Activated CD4-positive, alpha-beta T cell treated with anti-CD3 and anti-CD28 coated beads, Interleukin-2, amount 10 ng/mL, durations not matched to agents 24 days and 14 days (primary cell): ENCODE measurements at regions not wholly inside any gene's neighbourhood (a gene's known extent, or its start where the extent isn't known, plus 50 kb on each side); places are given as distances from the start of the nearest gene placed in this dataset.

Experiments used
- DNase-seq: peaks from one replicate; pipeline ENCODE4 v3.0.0; 2022
- H3K27ac Mint-ChIP-seq: one replicate; pipeline ENCODE4 v1.8.0; 2022; ENCODE audit warnings: mild to moderate bottlenecking, mixed read lengths
- H3K27me3 Mint-ChIP-seq: one replicate; pipeline ENCODE4 v1.8.0; 2022; ENCODE audit warnings: mixed read lengths
- H3K36me3 Mint-ChIP-seq: one replicate; pipeline ENCODE4 v1.8.0; 2022; ENCODE audit warnings: low read depth, mild to moderate bottlenecking, mixed read lengths
- H3K4me1 Mint-ChIP-seq: one replicate; pipeline ENCODE4 v1.8.0; 2021; ENCODE audit warnings: mixed read lengths
- H3K4me3 Mint-ChIP-seq: one replicate; pipeline ENCODE4 v1.8.0; 2022; ENCODE audit warnings: mild to moderate bottlenecking, moderate library complexity, mixed read lengths
- H3K9me3 Mint-ChIP-seq: one replicate; pipeline ENCODE4 v1.8.0; 2021; ENCODE audit warnings: mixed read lengths
- intact Hi-C: fragments of 100-400 bp; cut with micrococcal nuclease; formaldehyde crosslinking; loops from one replicate; pipeline ENCODE4 v1.15.1; 2023

DNA sequence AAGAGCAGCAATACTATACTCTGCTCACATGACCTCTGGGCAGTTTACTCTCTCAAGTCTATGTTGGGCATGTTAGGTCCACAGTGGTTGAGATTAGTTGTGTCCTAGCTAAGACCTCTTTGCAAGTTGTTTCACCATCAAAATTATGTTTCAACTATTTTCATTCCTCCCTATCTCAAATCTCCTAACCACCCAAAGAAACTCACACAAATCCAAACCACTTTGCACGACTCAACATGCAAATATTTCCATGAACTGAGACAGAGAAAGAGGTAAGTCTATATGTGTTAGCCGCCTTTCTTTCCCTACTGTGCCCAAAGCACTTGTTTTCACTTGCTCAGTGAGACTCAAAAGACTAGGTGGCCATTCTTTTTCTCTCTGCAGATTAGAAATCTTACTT lies 546.8 kb downstream of the TNS1 start:
- H3K27ac Mint-ChIP-seq: no peak overlapping the region
- no peak for DNase-seq
- no peak overlapping the region for H3K4me3 Mint-ChIP-seq
- no peaks in the 10 kb centered on the region for H3K36me3 Mint-ChIP-seq
- intact Hi-C loops: no loop called here
- no peaks in the 10 kb centered on the region for H3K9me3 Mint-ChIP-seq
- H3K27me3 Mint-ChIP-seq: peaks cover 1% of the 10 kb centered on the region
- no peaks in the 10 kb centered on the region for H3K4me1 Mint-ChIP-seq

DNA sequence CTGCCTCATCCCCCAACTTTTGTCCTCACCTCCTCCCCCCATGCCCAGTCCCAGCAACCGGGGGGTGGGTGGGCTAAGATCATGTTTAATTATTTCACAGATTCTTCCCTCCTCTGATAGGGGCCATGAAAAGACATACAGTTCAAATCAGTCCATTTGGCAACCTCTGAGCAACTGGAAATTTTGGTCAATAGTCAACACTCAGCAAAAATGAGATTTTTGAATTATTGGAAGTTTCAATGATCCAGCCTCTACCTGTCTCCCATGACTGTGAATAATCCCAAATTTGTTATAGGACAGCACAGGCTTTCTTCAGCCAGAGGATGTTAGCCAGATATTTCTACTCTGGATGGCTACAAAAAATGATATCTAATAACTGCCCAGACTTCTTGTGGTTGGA lies 549.9 kb downstream of the TNS1 start:
- Mint-ChIP-seq H3K9me3 (no peaks in the 10 kb centered on the region), H3K27me3 (peaks cover 1% of the 10 kb centered on the region), H3K27ac (no peak overlapping the region), H3K36me3 (no peaks in the 10 kb centered on the region), H3K4me1 (no peaks in the 10 kb centered on the region), H3K4me3 (no peak overlapping the region)
- intact Hi-C loops: no loop called here
- no peak for DNase-seq

DNA sequence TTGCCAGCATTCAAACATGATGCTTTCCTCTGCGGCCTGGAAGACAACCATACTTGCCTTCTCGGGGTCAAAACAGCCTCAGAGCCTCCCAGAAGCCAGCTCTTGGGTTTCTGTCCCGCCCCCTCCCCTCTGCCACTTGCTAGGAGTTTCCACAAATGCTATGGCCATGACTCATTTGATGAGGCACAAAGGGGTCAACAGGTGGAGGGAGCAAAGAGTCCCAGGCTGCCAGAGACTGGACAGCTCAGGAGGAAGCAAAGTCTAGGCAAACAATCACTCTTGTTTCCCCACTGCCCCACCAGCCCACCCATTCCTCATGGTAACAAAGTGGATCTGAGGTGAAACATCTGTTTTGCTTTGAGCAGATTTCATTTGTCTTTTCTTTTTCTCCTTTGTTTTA lies 551.1 kb downstream of the TNS1 start:
- Mint-ChIP-seq H3K4me1 (no peaks in the 10 kb centered on the region), H3K27me3 (peaks cover 1% of the 10 kb centered on the region), H3K27ac (no peak overlapping the region), H3K9me3 (no peaks in the 10 kb centered on the region), H3K36me3 (no peaks in the 10 kb centered on the region), H3K4me3 (no peak overlapping the region)
- intact Hi-C loops: no loop called here
- no peak for DNase-seq

DNA sequence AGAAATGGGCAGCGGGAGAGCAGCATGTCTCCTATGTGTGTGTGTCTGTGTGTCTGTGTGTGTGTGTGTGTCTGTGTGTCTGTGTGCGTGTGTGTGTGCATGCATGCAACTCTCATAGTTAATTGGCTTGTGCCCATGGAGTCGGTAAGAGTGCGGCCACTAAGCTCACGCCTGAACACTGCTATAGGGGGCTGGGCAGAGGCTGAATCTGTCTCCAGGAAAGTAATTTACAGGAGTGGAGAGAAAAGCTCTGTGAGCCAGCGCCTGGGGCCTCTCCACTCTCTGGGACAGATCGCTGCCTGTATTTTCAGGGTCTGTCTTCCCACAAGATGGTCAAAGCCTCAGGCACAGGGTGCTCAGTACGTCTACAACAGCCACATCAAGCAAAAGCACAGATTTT lies 553.4 kb downstream of the TNS1 start:
- no peak for DNase-seq
- H3K27ac Mint-ChIP-seq: no peak overlapping the region
- H3K36me3 Mint-ChIP-seq: no peaks in the 10 kb centered on the region
- H3K9me3 Mint-ChIP-seq: no peaks in the 10 kb centered on the region
- no peaks in the 10 kb centered on the region for H3K4me1 Mint-ChIP-seq
- H3K27me3 Mint-ChIP-seq: no peaks in the 10 kb centered on the region
- H3K4me3 Mint-ChIP-seq: no peak overlapping the region
- intact Hi-C loops: no loop called here

DNA sequence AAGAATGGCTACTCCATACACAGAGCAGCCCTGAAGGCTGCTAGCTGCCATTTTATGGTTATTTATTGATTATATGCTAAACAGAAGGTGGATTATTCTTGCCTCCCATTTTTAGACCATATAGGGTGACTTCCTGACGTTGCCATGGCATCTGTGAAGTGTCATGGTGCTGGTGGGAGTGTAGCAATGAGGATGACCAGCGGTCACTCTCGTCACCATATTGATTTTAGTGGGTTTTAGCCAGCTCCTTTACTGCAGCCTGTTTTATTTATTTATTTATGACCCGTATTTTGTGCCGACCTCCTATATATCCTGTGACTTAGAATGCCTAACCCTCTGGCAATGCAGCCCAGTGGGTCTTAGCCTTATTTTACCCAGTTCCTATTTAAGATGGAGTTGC lies 553.9 kb downstream of the TNS1 start:
- no peak overlapping the region for H3K4me3 Mint-ChIP-seq
- DNase-seq: no peak
- no peaks in the 10 kb centered on the region for H3K27me3 Mint-ChIP-seq
- H3K9me3 Mint-ChIP-seq: no peaks in the 10 kb centered on the region
- H3K36me3 Mint-ChIP-seq: no peaks in the 10 kb centered on the region
- no peaks in the 10 kb centered on the region for H3K4me1 Mint-ChIP-seq
- no peak overlapping the region for H3K27ac Mint-ChIP-seq
- intact Hi-C loops: no loop called here

DNA sequence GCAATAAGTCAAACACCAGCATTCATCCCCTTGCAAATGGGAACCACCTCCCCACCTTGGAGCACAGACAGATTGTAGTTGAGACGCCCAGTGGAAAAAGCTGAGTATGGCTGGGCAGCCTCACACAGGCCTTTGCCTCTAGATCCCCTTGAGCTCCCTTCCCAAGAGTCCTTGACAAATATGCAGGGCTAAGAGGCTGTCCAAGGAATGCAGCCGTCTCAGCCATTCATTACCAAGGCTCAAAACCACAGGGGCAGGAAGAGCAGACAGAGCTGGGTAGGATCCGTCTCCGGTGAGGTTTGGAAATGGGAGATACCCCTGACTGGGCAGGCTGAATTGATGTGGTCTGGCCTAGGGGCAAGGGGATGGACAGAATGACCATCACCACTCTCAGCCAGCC lies 557.1 kb downstream of the TNS1 start:
- DNase-seq: no peak
- no peak overlapping the region for H3K27ac Mint-ChIP-seq
- no peaks in the 10 kb centered on the region for H3K36me3 Mint-ChIP-seq
- no peak overlapping the region for H3K4me3 Mint-ChIP-seq
- no peaks in the 10 kb centered on the region for H3K27me3 Mint-ChIP-seq
- peaks cover 1% of the 10 kb centered on the region for H3K4me1 Mint-ChIP-seq
- no peaks in the 10 kb centered on the region for H3K9me3 Mint-ChIP-seq
- intact Hi-C loops: no loop called here

DNA sequence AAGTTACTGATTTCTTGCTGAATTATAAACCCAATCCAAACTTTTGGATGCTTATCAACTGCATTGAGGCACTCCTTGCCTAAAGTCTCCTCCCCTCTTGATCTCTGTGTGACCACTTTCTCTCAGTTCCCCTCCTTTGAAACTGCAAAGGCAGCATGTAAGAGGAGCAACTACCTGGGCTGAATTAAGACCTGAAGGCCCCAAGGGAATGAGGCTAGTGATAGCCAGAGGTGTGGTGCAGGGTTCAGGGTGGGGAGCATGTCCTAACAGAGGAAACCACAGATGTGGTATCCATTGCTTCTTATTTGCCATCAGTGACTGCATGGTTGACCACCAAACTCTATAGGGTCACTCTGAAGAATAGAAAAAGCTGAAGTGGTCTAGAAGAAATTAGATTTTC lies 557.9 kb downstream of the TNS1 start:
- intact Hi-C loops: no loop called here
- Mint-ChIP-seq H3K27me3 (no peaks in the 10 kb centered on the region), H3K27ac (no peak overlapping the region), H3K36me3 (no peaks in the 10 kb centered on the region), H3K9me3 (no peaks in the 10 kb centered on the region), H3K4me1 (peaks cover 5% of the 10 kb centered on the region), H3K4me3 (no peak overlapping the region)
- no peak for DNase-seq

DNA sequence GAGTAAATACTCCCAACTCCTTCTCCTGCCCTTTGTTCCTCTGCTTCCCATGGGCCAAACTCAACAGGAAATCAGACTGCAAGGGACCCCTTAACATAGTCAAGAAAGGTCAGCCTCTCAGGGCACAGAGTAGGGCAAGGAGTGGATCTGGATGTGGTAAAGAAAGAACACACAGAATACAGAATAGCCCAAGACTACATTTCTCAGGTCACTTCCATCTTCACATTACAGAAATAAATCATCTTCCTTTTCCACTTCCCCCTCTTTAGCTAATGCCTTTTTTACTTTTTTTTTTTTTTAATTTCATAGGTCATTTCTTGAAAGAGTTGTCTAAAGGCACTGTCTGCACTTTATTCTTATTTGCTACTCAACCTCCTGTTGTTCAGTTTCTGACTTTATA lies 558.3 kb downstream of the TNS1 start:
- DNase-seq: no peak
- Mint-ChIP-seq H3K36me3 (no peaks in the 10 kb centered on the region), H3K27me3 (no peaks in the 10 kb centered on the region), H3K27ac (no peak overlapping the region), H3K4me1 (peaks cover 6% of the 10 kb centered on the region), H3K9me3 (no peaks in the 10 kb centered on the region), H3K4me3 (no peak overlapping the region)
- intact Hi-C loops: no loop called here

DNA sequence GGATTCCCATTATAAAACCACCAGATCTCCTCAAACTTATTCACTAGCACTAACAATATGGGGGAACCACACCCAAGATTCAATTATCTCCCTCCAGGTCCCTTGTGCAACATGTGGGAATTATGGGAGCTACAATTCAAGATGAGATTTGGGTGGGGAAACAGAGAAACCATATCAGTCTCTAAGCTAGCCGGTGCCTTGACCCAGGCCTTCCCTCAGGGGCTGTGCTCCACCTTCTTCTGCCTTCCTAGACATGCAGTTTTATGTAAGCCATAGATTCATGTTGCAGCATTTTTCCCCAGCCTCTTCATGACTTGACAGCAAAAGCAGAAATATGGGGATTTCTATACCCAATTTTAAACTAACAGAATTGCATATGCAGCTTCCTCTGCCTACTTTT lies 559.2 kb downstream of the TNS1 start:
- Mint-ChIP-seq H3K4me3 (no peak overlapping the region), H3K27me3 (no peaks in the 10 kb centered on the region), H3K27ac (no peak overlapping the region), H3K9me3 (no peaks in the 10 kb centered on the region), H3K36me3 (no peaks in the 10 kb centered on the region), H3K4me1 (peaks cover 6% of the 10 kb centered on the region)
- intact Hi-C loops: no loop called here
- no peak for DNase-seq

DNA sequence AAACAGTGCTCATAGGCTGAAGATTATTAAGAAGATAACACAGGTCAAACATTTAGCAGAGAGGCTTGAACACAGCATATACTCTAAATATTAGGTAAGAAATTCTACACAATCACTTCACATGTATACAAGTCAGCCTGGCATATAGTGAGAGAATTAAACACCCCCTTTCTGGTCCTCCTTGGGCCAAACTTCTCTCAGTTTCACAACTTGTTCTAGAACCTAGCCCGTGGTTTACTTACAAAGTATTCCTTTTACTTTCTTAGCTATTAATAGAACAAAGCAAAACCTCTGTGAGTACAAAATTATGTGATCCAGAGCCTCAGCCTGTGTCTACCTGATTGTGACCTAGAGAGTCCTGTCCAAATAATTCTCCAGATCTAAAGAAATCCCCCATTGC lies 562.8 kb downstream of the TNS1 start:
- DNase-seq: no peak
- H3K4me3 Mint-ChIP-seq: no peak overlapping the region
- H3K27ac Mint-ChIP-seq: no peak overlapping the region
- H3K27me3 Mint-ChIP-seq: no peaks in the 10 kb centered on the region
- H3K9me3 Mint-ChIP-seq: no peaks in the 10 kb centered on the region
- peaks cover 6% of the 10 kb centered on the region for H3K4me1 Mint-ChIP-seq
- no peaks in the 10 kb centered on the region for H3K36me3 Mint-ChIP-seq
- intact Hi-C loops: no loop called here

DNA sequence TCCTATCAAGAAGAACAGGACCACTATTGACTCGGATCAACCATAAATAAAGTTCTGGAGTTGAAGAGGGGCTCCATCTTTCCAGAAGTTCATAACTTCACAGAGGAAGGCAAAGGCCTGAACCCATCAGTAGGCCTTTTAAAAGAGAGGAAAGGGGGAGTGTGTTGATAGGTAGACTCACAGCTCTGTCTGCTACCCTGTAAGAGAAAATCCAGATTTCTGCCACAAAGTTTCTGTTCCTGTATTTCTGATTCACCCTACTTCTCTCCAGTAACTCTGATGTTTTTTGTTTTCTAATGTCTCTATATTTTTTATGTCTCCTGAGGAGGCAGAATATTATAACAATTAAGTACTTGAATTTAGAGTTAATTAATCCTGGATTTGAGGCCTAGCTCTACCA lies 564.0 kb downstream of the TNS1 start:
- H3K4me3 Mint-ChIP-seq: no peak overlapping the region
- no peaks in the 10 kb centered on the region for H3K9me3 Mint-ChIP-seq
- peaks cover 9% of the 10 kb centered on the region for H3K4me1 Mint-ChIP-seq
- no peak overlapping the region for H3K27ac Mint-ChIP-seq
- H3K27me3 Mint-ChIP-seq: no peaks in the 10 kb centered on the region
- intact Hi-C loops: no loop called here
- no peaks in the 10 kb centered on the region for H3K36me3 Mint-ChIP-seq
- no peak for DNase-seq

DNA sequence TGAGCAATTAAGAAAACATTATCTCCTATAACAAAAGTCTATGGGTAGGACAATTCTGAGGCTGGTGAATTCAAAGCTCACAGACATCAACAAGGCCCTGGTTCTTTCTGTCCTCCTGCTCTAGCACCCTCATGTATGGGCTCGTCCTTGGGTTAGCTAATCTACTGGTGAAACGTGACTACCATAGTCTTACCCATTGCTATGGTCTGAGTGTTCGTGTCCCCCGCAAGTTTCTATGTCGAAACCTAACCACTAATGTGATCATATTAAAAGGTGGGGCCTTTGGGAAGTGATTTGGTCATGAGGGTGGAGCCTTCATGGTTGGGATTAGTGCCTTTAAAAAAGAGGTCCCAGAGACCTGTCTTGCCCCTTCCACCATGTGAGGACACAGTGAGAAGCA lies 564.7 kb downstream of the TNS1 start:
- H3K4me1 Mint-ChIP-seq: peaks cover 10% of the 10 kb centered on the region
- H3K27ac Mint-ChIP-seq: no peak overlapping the region
- H3K9me3 Mint-ChIP-seq: no peaks in the 10 kb centered on the region
- no peak overlapping the region for H3K4me3 Mint-ChIP-seq
- no peak for DNase-seq
- no peaks in the 10 kb centered on the region for H3K27me3 Mint-ChIP-seq
- no peaks in the 10 kb centered on the region for H3K36me3 Mint-ChIP-seq
- intact Hi-C loops: no loop called here

DNA sequence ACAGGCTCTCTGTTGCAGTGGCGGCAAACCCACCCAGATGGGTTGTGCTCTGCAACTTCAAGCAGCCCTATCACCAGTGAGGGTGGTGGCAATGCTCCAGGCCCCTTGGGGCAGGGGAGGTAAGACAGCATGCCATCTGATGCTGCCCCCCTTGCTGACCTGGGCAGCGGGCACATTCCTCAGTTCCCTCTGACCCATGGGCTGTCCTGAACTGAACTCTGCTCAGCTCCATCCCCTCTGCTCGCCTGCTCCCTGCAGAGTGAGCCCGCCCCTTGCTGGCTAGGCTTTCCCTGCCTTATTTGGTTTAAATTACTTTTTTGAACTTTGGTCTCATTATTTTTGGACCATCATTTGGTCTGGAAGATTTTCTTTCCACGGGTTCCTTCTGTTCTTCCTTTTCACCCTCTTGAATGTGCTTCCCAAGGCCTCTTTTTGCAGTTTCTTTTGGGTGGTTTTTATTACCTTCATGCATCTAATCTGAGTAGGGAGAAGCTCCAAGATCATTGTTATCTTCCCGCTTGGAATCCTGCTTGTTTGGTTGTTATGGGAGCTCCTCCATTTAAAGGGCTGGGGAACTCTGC lies 565.4 kb downstream of the TNS1 start:
- no peak overlapping the region for H3K27ac Mint-ChIP-seq
- H3K36me3 Mint-ChIP-seq: no peaks in the 10 kb centered on the region
- H3K4me1 Mint-ChIP-seq: peaks cover 10% of the 10 kb centered on the region
- DNase-seq: no peak
- H3K9me3 Mint-ChIP-seq: no peaks in the 10 kb centered on the region
- intact Hi-C loops: no loop called here
- no peak overlapping the region for H3K4me3 Mint-ChIP-seq
- H3K27me3 Mint-ChIP-seq: no peaks in the 10 kb centered on the region

DNA sequence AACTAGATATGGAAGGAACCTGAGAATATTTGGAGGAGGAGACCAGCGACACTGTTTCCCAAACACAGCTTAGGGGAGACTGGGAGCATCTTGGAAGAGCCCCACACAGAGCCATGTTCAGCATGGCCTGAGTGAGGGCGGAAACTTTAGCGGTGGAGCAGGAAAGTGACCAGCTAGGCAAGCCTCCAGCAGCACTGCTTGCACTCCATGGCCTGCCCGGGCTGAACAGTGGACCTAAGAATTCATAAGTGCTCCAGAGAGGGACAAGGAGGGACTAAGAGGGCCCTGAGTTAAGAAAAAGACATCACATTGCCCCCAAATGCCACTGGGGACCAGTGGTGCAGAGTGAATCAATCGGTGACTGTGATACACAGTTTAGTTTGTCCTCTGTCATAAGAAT lies 566.4 kb downstream of the TNS1 start:
- no peak overlapping the region for H3K27ac Mint-ChIP-seq
- H3K9me3 Mint-ChIP-seq: no peaks in the 10 kb centered on the region
- H3K36me3 Mint-ChIP-seq: no peaks in the 10 kb centered on the region
- no peaks in the 10 kb centered on the region for H3K27me3 Mint-ChIP-seq
- H3K4me1 Mint-ChIP-seq: peaks cover 12% of the 10 kb centered on the region
- intact Hi-C loops: no loop called here
- no peak for DNase-seq
- H3K4me3 Mint-ChIP-seq: no peak overlapping the region

DNA sequence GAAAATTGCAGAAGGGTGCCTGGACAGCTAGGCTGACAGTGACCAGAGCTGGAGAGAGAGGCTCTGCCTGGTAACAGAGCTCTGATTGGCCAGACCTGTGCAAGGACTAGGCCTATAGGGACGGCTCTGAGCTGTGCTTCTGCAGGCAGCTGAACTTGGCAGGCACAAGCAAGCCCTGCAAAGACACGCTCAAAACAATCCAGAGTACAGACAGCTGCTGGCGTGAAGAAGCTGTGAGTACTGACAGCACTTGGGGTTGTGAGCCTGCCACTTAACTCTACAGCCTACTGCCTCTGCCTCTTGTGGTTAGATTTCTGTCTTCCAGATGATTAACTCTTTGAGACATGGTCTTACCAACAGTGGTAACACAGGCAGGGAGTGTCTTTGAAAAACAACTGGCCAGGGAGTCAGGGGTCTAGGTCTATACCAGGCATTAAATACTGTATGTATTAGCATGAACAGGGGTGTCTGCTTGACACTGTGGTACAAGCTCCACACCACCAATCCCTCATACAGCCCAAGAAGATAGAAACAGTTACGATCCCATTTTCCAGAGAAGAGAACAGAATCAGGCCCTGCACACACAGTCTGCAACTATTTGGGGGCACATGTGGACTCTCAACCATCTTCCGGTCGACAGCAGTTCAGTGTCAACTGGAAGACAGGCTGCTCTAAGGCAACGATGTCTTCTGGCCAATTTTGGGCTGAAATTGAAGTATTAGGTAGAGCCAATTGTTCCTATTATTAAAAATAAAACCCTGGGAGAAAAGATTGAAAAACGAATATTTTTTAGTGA lies 568.4 kb downstream of the TNS1 start:
- Mint-ChIP-seq H3K36me3 (no peaks in the 10 kb centered on the region), H3K9me3 (no peaks in the 10 kb centered on the region), H3K27ac (no peak overlapping the region), H3K27me3 (no peaks in the 10 kb centered on the region), H3K4me3 (no peak overlapping the region), H3K4me1 (peaks cover 5% of the 10 kb centered on the region)
- DNase-seq: peak; percentile 63
- intact Hi-C loops: no loop called here
